SK-N-SH treated with all-trans-retinoic acid at 6 μM for 48 hours (cell line): ENCODE measurements at regions not wholly inside any gene's neighbourhood (a gene's known extent, or its start where the extent isn't known, plus 50 kb on each side); places are given as distances from the start of the nearest gene placed in this dataset.

Source experiments
- CSDC2 ChIP-seq: fragments of 250-450 bp; sonication (Bioruptor Pico); IDR thresholded peaks from 2 replicates; pipeline ENCODE4 v1.5.0; 2020; ENCODE audit warnings: mild to moderate bottlenecking, moderate library complexity
- RARB ChIP-seq: fragments of 250-450 bp; sonication (Bioruptor Pico); IDR thresholded peaks from 2 replicates; pipeline ENCODE4 v1.8.0; 2021; ENCODE audit warnings: mild to moderate bottlenecking, moderate library complexity
- TCF4 ChIP-seq: fragments of 250-450 bp; sonication (Bioruptor Pico); IDR thresholded peaks from 2 replicates; pipeline ENCODE4 v1.8.0; 2021; ENCODE audit warnings: mild to moderate bottlenecking, moderate library complexity, borderline replicate concordance
- ZFP30 ChIP-seq: fragments of 450-650 bp; formaldehyde crosslinking; IDR thresholded peaks from 2 replicates; pipeline ENCODE4 v1.5.0; 2022; ENCODE audit warnings: mild to moderate bottlenecking, moderate library complexity
- ZNF70 ChIP-seq: fragments of 450-650 bp; formaldehyde crosslinking; IDR thresholded peaks from 2 replicates; pipeline ENCODE4 v1.5.0; 2020; ENCODE audit warnings: mild to moderate bottlenecking, moderate library complexity
- TF ChIP-seq, protein P1 (sequence below): fragments of 250-450 bp; sonication (Bioruptor Pico); IDR thresholded peaks from 2 replicates; pipeline ENCODE4 v1.5.1; 2020; ENCODE audit warnings: low read depth, mild to moderate bottlenecking, moderate library complexity
- TF ChIP-seq, protein P2 (sequence below): fragments of 250-450 bp; sonication (Bioruptor Pico); IDR thresholded peaks from 2 replicates; pipeline ENCODE4 v1.8.0; 2020; ENCODE audit warnings: mild to moderate bottlenecking, moderate library complexity, borderline replicate concordance
- TF ChIP-seq, protein P3 (sequence below): fragments of 250-450 bp; sonication (Bioruptor Pico); IDR thresholded peaks from 2 replicates; pipeline ENCODE4 v1.8.0; 2021; ENCODE audit warnings: low read depth, mild to moderate bottlenecking, moderate library complexity, borderline replicate concordance

DNA sequence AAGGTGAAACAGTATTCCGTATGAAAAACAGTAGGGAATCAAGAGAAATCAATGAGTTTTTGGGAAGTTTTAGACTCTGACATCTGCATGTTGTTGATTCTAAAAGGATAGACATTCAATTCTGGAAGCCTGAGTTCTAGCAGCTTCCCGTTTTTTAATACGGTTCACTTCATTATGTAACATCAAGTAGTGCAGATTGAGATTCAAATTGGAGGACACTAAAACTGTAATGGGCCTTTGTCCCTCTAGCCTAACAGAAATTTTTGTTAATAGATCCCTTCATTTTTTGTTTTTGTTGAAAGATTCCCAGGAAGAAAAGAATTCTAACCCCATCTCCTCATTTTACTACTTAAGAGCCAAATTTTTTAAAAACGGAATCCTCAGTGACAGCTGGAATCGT is 384.6 kb downstream of the SH3GL2 start:
- TF ChIP-seq, protein P1, sequence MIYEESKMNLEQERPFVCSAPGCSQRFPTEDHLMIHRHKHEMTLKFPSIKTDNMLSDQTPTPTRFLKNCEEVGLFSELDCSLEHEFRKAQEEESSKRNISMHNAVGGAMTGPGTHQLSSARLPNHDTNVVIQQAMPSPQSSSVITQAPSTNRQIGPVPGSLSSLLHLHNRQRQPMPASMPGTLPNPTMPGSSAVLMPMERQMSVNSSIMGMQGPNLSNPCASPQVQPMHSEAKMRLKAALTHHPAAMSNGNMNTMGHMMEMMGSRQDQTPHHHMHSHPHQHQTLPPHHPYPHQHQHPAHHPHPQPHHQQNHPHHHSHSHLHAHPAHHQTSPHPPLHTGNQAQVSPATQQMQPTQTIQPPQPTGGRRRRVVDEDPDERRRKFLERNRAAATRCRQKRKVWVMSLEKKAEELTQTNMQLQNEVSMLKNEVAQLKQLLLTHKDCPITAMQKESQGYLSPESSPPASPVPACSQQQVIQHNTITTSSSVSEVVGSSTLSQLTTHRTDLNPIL (CRISPR knock-in tag) = no peak
- TF ChIP-seq, protein P2, sequence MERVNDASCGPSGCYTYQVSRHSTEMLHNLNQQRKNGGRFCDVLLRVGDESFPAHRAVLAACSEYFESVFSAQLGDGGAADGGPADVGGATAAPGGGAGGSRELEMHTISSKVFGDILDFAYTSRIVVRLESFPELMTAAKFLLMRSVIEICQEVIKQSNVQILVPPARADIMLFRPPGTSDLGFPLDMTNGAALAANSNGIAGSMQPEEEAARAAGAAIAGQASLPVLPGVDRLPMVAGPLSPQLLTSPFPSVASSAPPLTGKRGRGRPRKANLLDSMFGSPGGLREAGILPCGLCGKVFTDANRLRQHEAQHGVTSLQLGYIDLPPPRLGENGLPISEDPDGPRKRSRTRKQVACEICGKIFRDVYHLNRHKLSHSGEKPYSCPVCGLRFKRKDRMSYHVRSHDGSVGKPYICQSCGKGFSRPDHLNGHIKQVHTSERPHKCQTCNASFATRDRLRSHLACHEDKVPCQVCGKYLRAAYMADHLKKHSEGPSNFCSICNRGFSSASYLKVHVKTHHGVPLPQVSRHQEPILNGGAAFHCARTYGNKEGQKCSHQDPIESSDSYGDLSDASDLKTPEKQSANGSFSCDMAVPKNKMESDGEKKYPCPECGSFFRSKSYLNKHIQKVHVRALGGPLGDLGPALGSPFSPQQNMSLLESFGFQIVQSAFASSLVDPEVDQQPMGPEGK = no peak
- TF ChIP-seq RARB (CRISPR knock-in tag) = no peak
- TF ChIP-seq, protein P3, sequence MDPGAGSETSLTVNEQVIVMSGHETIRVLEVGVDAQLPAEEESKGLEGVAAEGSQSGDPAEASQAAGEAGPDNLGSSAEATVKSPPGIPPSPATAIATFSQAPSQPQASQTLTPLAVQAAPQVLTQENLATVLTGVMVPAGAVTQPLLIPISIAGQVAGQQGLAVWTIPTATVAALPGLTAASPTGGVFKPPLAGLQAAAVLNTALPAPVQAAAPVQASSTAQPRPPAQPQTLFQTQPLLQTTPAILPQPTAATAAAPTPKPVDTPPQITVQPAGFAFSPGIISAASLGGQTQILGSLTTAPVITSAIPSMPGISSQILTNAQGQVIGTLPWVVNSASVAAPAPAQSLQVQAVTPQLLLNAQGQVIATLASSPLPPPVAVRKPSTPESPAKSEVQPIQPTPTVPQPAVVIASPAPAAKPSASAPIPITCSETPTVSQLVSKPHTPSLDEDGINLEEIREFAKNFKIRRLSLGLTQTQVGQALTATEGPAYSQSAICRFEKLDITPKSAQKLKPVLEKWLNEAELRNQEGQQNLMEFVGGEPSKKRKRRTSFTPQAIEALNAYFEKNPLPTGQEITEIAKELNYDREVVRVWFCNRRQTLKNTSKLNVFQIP (CRISPR knock-in tag) = no peak
- TF ChIP-seq TCF4 (CRISPR knock-in tag) = no peak
- TF ChIP-seq ZFP30 (CRISPR knock-in tag) = no peak
- TF ChIP-seq ZNF70 (CRISPR knock-in tag) = no peak
- TF ChIP-seq CSDC2 (CRISPR knock-in tag) = no peak
